NT2/D1 (cell line): ENCODE measurements at regions not wholly inside any gene's neighbourhood (a gene's known extent, or its start where the extent isn't known, plus 50 kb on each side); places are given as distances from the start of the nearest gene placed in this dataset.
"Not testable (repeated sequence)": the region's sequence is repeated elsewhere in the genome, so short reads cannot be mapped to it uniquely, and the experiment has no call there.

ENCODE experiments used
- DNase-seq: peaks from one replicate; pipeline ENCODE4 v3.0.0-alpha.2; 2011; ENCODE audit warnings: low read depth, low spot score
- H3K27me3 ChIP-seq: 2 replicates; pipeline ENCODE4 v1.6.0; 2011; ENCODE audit warnings: mild to moderate bottlenecking; ENCODE audit not compliant: insufficient read length, insufficient read depth
- H3K36me3 ChIP-seq: 2 replicates; pipeline ENCODE4 v1.6.1; 2011; ENCODE audit warnings: mild to moderate bottlenecking, low read length, mixed read lengths; ENCODE audit not compliant: insufficient read depth, insufficient read length
- H3K4me1 ChIP-seq: 2 replicates; pipeline ENCODE4 v1.5.1; 2011; ENCODE audit not compliant: insufficient read depth, insufficient read length
- H3K4me3 ChIP-seq: 2 replicates; pipeline ENCODE4 v1.5.1; 2011; ENCODE audit warnings: low read depth; ENCODE audit not compliant: insufficient read length
- H3K9ac ChIP-seq: 2 replicates; pipeline ENCODE4 v1.6.0; 2011; ENCODE audit warnings: low read depth; ENCODE audit not compliant: insufficient read length
- H3K9me3 ChIP-seq: 2 replicates; pipeline ENCODE4 v1.5.1; 2011; ENCODE audit warnings: mild to moderate bottlenecking, low read length; ENCODE audit not compliant: insufficient read depth
- SUZ12 ChIP-seq: IDR thresholded peaks from 2 replicates; pipeline ENCODE4 v1.6.1; 2011; ENCODE audit not compliant: insufficient read length, insufficient read depth; ENCODE audit errors: extremely low read depth
- YY1 ChIP-seq: IDR thresholded peaks from 2 replicates; pipeline ENCODE4 v1.6.1; 2011; ENCODE audit not compliant: insufficient read length, insufficient read depth
- ZNF274 ChIP-seq: IDR thresholded peaks from 2 replicates; pipeline ENCODE4 v1.6.1; 2011; ENCODE audit warnings: mild to moderate bottlenecking, low read depth, low read length

DNA sequence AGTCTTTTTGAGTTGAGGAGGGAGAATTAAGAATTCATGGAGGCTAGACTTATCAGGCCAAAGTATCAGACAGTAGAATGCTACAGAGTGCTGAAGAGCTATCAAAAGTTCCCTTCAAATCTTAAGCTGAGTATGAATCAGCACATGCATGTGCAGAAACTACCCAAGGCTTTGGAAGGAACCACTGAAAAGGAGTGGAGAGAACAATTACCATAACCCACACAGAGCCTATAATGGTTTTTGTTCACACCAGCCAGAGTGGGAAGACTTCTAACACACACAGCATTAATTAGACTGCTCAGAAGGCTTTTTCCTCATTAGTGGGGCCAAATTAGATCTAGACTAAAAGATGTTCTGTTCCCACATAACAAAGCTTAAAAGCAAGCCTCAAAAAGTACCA is 83.7 kb upstream of the SLC6A11 start:
- no peak for DNase-seq
- H3K9me3 ChIP-seq = peaks cover 37% of the 10 kb centered on the region
- peaks cover 6% of the 10 kb centered on the region for H3K4me1 ChIP-seq
- no peaks in the 10 kb centered on the region for H3K27me3 ChIP-seq
- no peaks in the 10 kb centered on the region for H3K36me3 ChIP-seq
- no peak overlapping the region for H3K9ac ChIP-seq
- H3K4me3 ChIP-seq = no peak overlapping the region
- TF ChIP-seq ZNF274 (no peak), SUZ12 (no peak), YY1 (no peak)

DNA sequence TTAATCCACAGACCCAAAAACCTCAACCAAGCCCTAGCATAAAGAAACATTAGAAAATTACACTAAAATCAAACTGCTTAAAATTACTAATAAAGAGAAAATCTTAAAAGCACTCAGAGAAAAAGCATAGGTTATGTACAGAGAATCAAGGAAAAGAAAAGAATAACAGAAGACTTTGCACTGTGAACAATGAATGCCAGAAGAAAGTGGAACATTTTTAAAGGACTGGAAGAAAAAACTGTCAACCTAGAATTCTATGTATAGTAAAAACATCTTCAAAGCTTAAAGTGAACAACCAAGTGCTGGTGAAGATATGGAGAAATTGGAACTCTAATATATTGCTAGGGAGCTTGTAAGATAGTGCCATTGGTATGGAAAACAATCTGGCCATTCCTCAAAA is 82.7 kb upstream of the SLC6A11 start:
- Histone ChIP-seq H3K27me3 (no peaks in the 10 kb centered on the region), H3K4me1 (peaks cover 6% of the 10 kb centered on the region), H3K9me3 (peaks cover 37% of the 10 kb centered on the region), H3K9ac (no peak overlapping the region), H3K4me3 (no peak overlapping the region), H3K36me3 (no peaks in the 10 kb centered on the region)
- TF ChIP-seq YY1 = no peak
- no peak for TF ChIP-seq ZNF274
- TF ChIP-seq SUZ12 = no peak
- DNase-seq = no peak

DNA sequence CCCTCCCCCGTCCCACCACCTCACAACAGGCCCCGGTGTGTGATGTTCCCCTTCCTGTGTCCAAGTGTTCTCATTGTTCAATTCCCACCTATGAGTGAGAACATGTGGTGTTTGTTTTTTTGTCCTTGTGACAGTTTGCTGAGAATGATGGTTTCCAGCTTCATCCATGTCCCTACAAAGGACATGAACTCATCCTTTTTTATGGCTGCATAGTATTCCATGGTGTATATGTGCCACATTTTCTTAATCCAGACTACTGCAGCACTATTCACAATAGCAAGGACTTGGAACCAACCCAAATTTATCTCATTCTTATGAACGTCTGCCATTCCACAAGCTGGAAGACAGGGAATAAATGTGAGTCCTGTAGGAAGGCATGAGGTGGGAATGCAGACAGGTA is 79.6 kb upstream of the SLC6A11 start:
- DNase-seq, H3K4me1 ChIP-seq, H3K36me3 ChIP-seq, H3K9ac ChIP-seq, H3K4me3 ChIP-seq, H3K27me3 ChIP-seq: not testable (repeated sequence)
- H3K9me3 ChIP-seq = peaks cover 28% of the 10 kb centered on the region

DNA sequence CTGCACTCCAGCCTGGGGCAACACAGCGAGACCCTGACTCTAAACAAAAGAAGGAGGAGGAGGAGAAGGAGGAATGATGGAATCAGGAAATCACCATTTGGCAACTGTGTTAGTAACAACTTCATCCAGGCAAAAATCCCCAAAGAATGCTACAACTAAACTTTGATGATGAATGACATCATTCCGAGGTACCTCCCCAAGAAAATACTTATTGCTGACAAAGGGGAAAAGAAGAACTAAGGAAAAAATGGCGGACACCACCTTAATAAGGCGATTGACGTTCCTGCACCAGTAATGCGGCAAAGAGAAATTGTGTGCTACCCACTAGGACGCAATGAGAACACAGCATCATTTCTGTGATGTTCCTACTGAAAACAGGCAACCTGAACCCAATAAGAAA is 78.2 kb upstream of the SLC6A11 start:
- DNase-seq = no peak
- no peaks in the 10 kb centered on the region for H3K36me3 ChIP-seq
- no peak for TF ChIP-seq SUZ12
- TF ChIP-seq ZNF274 = no peak
- no peak for TF ChIP-seq YY1
- H3K9me3 ChIP-seq = peaks cover 17% of the 10 kb centered on the region
- peaks cover 8% of the 10 kb centered on the region for H3K27me3 ChIP-seq
- H3K4me1 ChIP-seq = peaks cover 3% of the 10 kb centered on the region
- H3K9ac ChIP-seq = no peak overlapping the region
- no peak overlapping the region for H3K4me3 ChIP-seq

DNA sequence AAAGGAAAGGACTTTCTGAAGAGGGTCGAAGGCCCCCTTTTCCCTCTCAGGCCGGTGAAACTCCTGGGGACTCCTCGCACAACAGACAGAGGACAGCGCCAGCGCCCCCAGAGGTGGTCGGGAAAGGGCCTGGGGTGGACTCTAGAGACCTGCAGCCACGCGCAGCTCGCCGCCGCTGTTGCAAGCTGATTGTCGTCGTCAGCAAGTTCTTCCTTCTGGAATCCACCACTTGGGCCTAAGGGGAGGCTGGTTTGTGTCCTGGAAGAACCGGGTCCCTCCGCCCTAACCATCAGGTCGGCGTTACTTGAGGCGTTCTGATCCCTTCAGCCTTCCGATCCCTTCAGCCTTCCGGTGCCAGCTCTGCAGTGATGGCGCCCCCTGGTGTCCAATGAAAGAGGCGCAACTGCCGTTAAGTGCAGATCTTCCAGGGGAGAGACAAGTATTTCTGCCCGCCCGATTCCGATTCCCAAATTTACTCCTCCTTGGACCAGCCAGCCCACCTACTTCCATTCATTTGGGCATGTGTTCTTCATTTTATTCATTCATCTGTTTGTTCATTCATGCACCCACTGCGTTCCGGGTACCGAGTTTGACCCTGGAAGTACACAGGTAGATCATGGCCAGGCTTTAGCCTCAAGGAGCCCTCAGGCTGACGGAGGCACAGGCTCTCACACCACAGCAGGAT is 77.2 kb upstream of the SLC6A11 start:
- peaks cover 3% of the 10 kb centered on the region for H3K4me1 ChIP-seq
- H3K27me3 ChIP-seq = peaks cover 10% of the 10 kb centered on the region
- H3K36me3 ChIP-seq = no peaks in the 10 kb centered on the region
- DNase-seq = peak; percentile 73
- peak overlapping the region; percentile 79 for H3K9ac ChIP-seq
- peaks cover 7% of the 10 kb centered on the region for H3K9me3 ChIP-seq
- peak overlapping the region; percentile 44 for H3K4me3 ChIP-seq
- TF ChIP-seq SUZ12 (no peak), YY1 (no peak), ZNF274 (no peak)

DNA sequence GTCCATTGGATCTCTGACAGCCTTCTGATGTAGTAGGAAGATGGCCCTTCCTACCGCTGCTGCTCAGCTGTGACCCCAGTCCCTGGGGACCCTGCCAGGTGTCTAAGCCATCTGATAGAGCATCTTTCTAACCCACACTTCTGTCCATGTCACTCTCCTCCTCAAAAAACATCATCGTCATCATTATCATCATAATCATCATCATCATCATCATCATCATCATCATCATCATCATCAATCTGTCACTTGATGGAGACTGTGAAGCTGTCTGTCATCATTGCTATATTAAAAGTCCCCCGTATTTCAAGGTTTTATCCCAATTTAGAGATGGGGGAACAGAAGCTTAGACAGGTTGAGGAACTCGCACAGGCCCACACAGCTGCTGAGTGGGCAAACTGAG is 75.1 kb upstream of the SLC6A11 start:
- no peaks in the 10 kb centered on the region for H3K36me3 ChIP-seq
- peaks cover 10% of the 10 kb centered on the region for H3K27me3 ChIP-seq
- H3K9ac ChIP-seq = no peak overlapping the region
- no peaks in the 10 kb centered on the region for H3K9me3 ChIP-seq
- H3K4me3 ChIP-seq = no peak overlapping the region
- TF ChIP-seq ZNF274 (no peak), SUZ12 (no peak), YY1 (no peak)
- DNase-seq = no peak
- peaks cover 3% of the 10 kb centered on the region for H3K4me1 ChIP-seq

DNA sequence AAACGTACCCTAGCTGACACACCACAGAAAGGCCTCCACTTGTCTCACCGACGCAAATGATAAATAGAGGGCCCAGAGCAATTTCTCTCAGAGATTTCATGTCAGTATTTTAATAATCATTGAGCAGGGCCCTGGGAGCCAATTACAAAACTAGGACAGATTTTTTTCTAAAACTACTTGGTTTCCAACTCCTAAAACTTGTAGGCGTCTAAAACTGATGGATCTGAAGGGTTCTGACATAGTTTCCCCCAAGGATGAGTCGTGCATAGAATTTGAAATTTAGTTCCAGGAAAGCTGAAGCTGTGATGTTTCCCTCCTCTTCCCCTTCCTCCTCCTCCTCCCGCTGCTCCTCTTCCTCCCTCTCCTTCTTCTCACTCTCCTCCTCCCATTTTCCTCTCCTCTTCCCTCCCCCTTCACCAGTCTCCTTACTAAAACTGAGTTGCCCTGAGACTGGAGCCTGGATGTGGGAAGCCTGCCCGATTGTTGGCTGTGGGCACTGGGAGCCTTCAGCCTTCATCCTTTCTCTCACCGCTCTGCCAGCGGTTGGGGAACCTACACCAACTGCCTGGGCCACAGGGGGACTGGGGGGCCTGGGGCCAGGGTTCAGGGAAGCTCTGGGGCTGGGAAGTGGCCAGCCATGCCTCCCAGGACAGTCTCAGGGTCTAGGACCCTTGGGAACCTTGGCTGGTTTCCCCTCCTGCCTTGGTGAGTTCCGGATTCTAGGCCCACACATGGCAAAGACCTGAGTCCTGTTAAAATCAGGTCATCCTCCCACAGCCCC is 73.9 kb upstream of the SLC6A11 start:
- H3K4me1 ChIP-seq = peaks cover 3% of the 10 kb centered on the region
- H3K9me3 ChIP-seq = no peaks in the 10 kb centered on the region
- no peak for DNase-seq
- no peak overlapping the region for H3K4me3 ChIP-seq
- H3K9ac ChIP-seq = no peak overlapping the region
- peaks cover 22% of the 10 kb centered on the region for H3K27me3 ChIP-seq
- no peaks in the 10 kb centered on the region for H3K36me3 ChIP-seq
- TF ChIP-seq ZNF274 = no peak
- TF ChIP-seq SUZ12 = no peak
- TF ChIP-seq YY1 = no peak
